ENCODE measurements at regions not wholly inside any gene's neighbourhood (a gene's known extent, or its start where the extent isn't known, plus 50 kb on each side); places are given as distances from the start of the nearest gene placed in this dataset.

DNA sequence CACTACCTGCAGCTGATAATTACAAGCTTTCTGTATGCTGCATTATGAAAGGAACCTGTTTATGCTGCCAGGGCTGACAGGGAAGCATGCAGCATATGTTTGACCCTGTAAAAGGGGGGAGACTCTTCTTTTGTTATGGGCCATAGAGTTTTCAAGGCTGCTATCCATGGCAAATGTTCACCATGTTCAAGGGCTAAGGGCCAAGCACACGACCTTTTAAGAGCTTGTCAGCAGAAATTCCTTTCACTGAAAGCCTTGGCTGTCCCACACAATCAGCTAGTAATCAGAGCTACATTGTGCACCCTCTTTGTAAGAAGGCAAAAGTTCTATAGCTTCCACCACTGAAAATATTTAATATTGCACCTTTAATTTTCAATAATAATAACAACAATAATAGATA, 74.2 kb upstream of the MBIP start:
- TF ChIP-seq POLR2A (IDR thresholded peaks at IDR 0.05; ENCODE audit: borderline replicate concordance, extremely low read depth, insufficient read depth, insufficient read length): no peak
- no peak for TF ChIP-seq CTCF (IDR thresholded peaks at IDR 0.05 in 2 of 3, conservative IDR thresholded peaks at IDR 0.05 in 1 of 3; ENCODE audit: borderline replicate concordance in 1 of 3, insufficient read depth in 1 of 3, low read depth in 2 of 3, low read length in 2 of 3)
- TF ChIP-seq ATF3 (IDR thresholded peaks at IDR 0.05): no peak
- no peak for TF ChIP-seq ZNF274 (IDR thresholded peaks at IDR 0.05; ENCODE audit: low read depth, low read length)
- no peak for TF ChIP-seq TCF7L2 (IDR thresholded peaks at IDR 0.05; ENCODE audit: borderline replicate concordance, extremely low read depth, insufficient read depth, insufficient read length)
- no peak for TF ChIP-seq MAX (IDR thresholded peaks at IDR 0.05)
- TF ChIP-seq ELF1 (IDR thresholded peaks at IDR 0.05; ENCODE audit: borderline replicate concordance, low read depth): no peak
- TF ChIP-seq POLR2AphosphoS5 (IDR thresholded peaks at IDR 0.05; ENCODE audit: low read depth, low read length): no peak
- TF ChIP-seq RAD21 (IDR thresholded peaks at IDR 0.05; ENCODE audit: low read depth): no peak
- TF ChIP-seq SP1 (IDR thresholded peaks at IDR 0.05; ENCODE audit: low read depth): no peak
- TF ChIP-seq SIN3A (IDR thresholded peaks at IDR 0.05; ENCODE audit: low read depth): no peak

Measured in HCT116 (cell line).